Caki2 (cell line): ENCODE measurements at regions not wholly inside any gene's neighbourhood (a gene's known extent, or its start where the extent isn't known, plus 50 kb on each side); places are given as distances from the start of the nearest gene placed in this dataset.

ENCODE experiments used
- DNase-seq: peaks from one replicate; pipeline ENCODE4 v3.0.0-alpha.2; 2015; ENCODE audit warnings: low read depth
- in situ Hi-C: cut with HindIII; loops from 2 replicates; pipeline ENCODE4 v1.10.0; 2016; ENCODE audit warnings: low sequenced_read_pairs, low pct_unique_long_range_greater_than_20kb, mixed read lengths

GRCh38 chr1:94714552-94714951 lies 105.6 kb upstream of the SLC44A3 start:
- no peak for DNase-seq
- in situ Hi-C loops: no loop called here

GRCh38 chr1:94714152-94714551 lies 106.0 kb upstream of the SLC44A3 start:
- in situ Hi-C loops: no loop called here
- no peak for DNase-seq

DNA sequence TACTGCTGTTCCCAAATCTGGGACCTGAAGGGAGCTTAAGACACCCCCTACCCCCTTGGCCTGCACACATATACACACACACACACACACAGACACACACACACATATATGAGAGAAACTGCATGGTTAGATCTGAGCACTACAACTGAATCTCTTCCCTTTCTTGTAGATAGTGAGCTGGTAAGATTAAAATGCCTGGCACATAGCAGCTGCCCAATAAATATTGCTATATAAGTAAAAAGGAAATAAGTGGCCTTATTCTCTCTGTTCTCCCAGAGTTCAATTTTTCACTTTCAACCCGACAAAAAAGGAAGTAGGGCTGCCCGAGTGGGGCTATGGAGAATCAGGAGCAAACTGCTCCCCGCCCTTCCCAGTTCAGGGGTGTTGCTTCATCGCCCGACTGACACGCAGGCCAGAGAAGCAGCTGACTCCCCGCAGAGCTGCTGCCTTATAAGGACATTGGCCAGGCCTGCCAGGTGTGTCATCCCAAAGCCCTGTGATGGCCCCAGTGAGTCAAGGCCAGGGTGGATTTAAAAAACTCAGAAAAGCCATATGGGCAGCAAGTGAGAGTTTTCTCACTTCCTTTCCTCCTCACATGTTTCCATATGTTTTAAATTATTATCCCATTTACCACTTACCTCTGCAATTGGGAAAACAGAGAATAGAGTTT lies 106.5 kb upstream of the SLC44A3 start:
- DNase-seq: no peak

DNA sequence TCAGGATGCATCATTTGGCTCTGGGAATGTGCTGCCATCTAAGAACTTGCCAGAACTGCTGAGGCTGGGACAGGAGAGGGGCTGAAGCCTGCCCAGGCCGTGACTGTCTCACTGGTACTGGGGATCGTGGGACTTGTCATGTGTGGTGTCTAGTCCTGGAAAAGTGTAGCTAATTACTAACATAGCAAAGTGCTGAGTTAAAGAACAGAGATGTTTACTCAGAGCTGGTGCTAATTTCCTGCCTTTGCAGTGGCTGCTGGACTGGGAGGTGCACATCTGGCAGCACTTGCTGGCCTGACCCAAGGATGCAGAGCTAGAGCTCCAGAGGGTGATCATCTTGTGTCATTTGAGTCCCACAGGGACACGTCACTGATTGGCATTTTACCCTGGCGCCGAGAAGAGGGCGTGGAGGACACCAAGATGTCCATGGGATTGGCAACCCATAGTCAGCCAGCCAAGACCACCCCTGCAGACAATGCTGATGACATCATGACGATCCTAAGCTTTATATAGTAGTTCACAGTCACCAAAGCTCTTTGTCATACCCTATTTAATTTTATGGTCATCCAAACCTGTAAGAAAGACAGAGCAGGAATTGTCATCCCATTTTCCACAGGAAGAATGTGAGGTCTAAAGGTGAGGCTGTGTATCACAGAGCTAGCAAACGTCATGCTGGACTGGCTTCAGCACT lies 110.1 kb upstream of the SLC44A3 start:
- DNase-seq: no peak
- in situ Hi-C loops: no loop called here

More for the DNA sequence above, 106.5 kb upstream of the SLC44A3 start:
- in situ Hi-C loops: no loop called here

GRCh38 chr1:94708811-94709210 lies 111.3 kb upstream of the SLC44A3 start:
- in situ Hi-C loops: no loop called here
- no peak for DNase-seq

- in situ Hi-C loops: no loop called here
- DNase-seq: no peak
Measured at GRCh38 chr1:94708299-94708685, 111.9 kb upstream of the SLC44A3 start.

- in situ Hi-C loops: no loop called here
- no peak for DNase-seq
Measured at GRCh38 chr1:94707321-94708298, 112.5 kb upstream of the SLC44A3 start.

GRCh38 chr1:94702442-94702815 lies 117.7 kb upstream of the SLC44A3 start:
- in situ Hi-C loops: no loop called here
- DNase-seq: no peak

DNA sequence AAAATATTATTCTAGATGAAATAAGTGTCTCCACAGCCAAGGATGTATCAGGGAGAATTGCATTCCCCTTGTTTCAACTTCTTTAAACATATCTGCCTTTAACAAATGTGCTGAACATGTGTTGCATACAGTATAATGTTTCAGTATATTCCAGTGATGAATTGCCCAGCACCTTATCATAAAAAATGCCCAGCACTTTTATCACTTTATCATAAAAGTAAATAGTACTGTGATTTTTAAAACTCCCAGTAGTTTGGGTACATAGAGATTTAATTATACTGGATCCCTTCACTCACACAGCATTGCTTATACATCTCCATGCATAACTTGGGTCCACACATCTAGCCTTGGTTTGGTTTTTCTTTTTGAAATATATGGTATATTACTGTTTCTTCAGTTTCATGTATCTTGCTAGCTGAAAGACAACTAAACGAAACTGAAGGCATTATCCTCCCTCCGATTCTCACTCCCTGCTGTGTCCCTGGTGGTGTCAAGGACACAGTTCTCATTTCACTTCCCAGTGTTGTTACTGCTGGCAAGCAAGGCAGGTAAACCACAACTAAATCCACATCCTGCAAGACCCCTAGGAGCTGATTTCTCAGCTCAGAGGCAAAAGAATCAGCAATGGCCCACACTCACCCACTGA lies 118.2 kb upstream of the SLC44A3 start:
- DNase-seq: no peak
- in situ Hi-C loops: no loop called here

DNA sequence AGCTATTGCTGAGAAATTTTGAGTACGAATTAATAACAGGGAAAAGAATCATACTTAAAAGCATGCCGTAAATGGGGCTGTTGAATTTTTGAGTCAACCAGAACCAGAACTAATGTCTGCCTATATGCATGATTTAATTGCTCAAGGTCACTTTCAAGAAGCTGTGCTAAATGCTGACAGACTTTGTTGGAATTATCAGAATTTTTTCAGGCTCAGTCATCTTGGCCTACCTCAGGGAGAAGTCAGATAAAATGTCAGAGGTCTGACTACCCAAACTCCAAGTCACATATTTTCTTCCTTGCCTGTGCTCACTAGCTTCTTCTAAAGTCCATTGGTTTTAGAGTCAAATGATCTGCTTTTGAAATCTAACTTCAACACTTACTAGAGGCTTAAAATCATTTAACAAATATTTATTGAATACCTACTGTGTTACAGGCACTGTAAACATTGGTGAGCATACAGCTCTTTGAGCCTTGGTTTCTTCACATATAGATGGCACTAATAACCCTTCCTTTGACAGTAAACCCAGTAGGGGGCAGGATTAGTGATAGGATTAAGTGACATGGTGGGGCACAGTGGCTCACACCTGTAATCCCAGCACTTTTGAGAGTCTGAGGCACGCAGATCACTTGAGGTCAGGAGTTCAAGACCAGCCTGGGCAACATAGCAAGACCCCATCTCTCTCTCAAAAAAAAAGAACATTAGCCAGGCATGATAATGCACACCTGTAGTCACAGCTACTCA lies 121.2 kb upstream of the SLC44A3 start:
- DNase-seq: no peak
- in situ Hi-C loops: no loop called here

GRCh38 chr1:94698356-94698755 lies 121.8 kb upstream of the SLC44A3 start:
- no peak for DNase-seq

DNA sequence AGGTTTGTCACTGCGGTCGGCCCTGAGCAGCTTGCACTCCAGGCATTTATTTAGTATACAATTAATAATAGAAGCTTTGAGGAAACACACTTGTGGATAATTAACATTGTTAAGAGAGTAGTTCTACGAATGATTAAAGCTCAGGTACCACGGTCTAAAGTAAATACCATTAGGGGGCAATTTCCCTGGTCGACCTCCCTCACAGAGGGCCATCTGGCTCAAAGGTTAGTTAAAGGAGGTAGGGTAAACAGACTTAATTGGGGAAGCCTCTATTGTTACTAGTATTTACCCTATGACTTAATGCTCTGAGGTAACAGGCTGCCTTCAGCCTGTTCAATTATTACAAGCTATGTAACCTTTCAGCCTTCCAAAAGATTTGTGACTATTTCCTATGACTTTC lies 122.3 kb upstream of the SLC44A3 start:
- in situ Hi-C loops: no loop called here
- DNase-seq: no peak

More at GRCh38 chr1:94698356-94698755, 121.8 kb upstream of the SLC44A3 start:
- in situ Hi-C loops: no loop called here

- in situ Hi-C loops: no loop called here
- no peak for DNase-seq
Measured at GRCh38 chr1:94694226-94694915, 125.8 kb upstream of the SLC44A3 start.

DNA sequence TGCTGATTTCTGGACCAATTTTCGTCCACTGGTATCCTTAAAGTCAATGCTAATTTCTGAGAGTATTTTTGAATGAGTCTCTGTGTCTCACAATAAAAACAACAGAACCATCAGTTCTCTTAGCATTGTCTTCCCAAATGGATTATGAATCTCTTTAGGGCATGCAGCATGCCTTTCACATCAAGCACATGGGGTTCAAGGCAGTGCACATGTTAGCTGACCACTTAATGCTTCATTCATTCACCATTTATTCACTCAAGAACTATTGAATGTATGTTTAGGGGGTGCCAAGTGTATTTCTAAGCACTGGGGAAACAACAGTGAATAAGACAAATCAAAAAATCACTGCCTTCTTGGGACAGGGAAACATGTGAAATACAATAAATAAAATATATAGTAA lies 126.7 kb upstream of the SLC44A3 start:
- DNase-seq: no peak
- in situ Hi-C loops: no loop called here

DNA sequence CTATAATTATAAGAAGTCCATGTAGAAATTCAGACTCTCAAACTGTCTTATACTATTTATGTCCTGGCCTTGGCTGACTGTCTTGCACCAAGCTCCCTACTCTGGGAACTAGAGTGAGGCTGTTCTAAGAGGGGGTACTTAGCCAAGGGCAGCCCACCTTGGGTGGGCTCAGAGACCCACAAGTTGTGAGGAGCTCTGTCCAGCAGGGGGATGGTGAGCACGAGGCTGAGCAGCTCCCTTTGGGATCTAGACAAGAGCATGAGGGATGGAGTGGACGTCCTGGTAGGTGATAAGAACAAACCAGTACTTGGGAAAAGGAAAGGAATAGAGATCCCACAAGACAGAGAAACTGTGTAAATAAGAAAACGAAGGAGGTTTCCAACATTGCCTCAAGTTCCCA lies 127.1 kb upstream of the SLC44A3 start:
- no peak for DNase-seq
- in situ Hi-C loops: no loop called here

DNA sequence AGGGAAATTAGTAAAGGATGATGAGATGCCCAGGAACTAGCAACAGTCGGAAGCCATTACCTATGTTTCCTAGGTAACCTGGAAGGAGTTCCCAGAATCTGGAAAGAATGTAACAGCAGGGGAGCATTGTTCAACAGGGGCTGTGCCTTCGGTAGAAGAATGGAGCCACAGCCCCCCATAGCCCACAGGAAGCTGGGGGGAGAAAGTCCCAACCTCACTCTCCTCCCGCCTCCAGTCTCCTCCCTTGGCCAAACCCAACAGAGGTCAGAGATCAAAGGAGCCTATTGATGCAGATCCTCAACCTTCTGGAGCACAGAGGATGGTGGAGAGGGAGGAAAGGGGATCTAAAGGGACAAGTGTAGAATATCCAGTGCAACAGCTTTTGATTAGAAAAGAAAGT lies 131.5 kb upstream of the SLC44A3 start:
- in situ Hi-C loops: no loop called here

GRCh38 chr1:94686882-94687281 lies 133.3 kb upstream of the SLC44A3 start:
- in situ Hi-C loops: no loop called here
- no peak for DNase-seq

More for the DNA sequence above, 131.5 kb upstream of the SLC44A3 start:
- DNase-seq: no peak
